Natural killer cell (primary cell): ENCODE measurements at regions not wholly inside any gene's neighbourhood (a gene's known extent, or its start where the extent isn't known, plus 50 kb on each side); places are given as distances from the start of the nearest gene placed in this dataset.

ENCODE experiments used
- ATAC-seq, 3 donors: fragments of 150-1000 bp in 2 of 3; fragments of 200-7000 bp in 1 of 3; cut with Tn5 transposase; 1 replicate in 1 of 3; 2 replicates in 2 of 3; pipeline ENCODE4 v1.10.0; 2021; ENCODE audit warnings: mild to moderate bottlenecking in 2 of 3, moderate library complexity in 2 of 3
- DNase-seq, 2 donors: peaks; one replicate each; pipeline versions ENCODE4 v3.0.0 to v3.0.0-alpha.2; 2013 to 2021; ENCODE audit warnings: mixed read lengths in 1 of 2
- H3K27ac ChIP-seq: one replicate; pipeline ENCODE4 v1.5.1; 2013; ENCODE audit warnings: mild to moderate bottlenecking, low read length
- H3K27me3 ChIP-seq: one replicate; pipeline ENCODE4 v1.6.1; 2013; ENCODE audit warnings: low read length; ENCODE audit not compliant: control insufficient read depth, insufficient read depth
- H3K36me3 ChIP-seq: one replicate; pipeline ENCODE4 v1.6.1; 2013; ENCODE audit warnings: low read length; ENCODE audit not compliant: control insufficient read depth, insufficient read depth
- H3K4me1 ChIP-seq: one replicate; pipeline ENCODE4 v1.6.1; 2013; ENCODE audit warnings: low read length; ENCODE audit not compliant: control insufficient read depth, insufficient read depth
- H3K4me3 ChIP-seq: one replicate; pipeline ENCODE4 v1.5.1; 2013; ENCODE audit warnings: low read length
- H3K9me3 ChIP-seq: one replicate; pipeline ENCODE4 v1.6.1; 2013; ENCODE audit warnings: low read length; ENCODE audit not compliant: control insufficient read depth, insufficient read depth
- H3K27ac Mint-ChIP-seq, 2 donors: one replicate each; pipeline ENCODE4 v1.8.0; 2022; ENCODE audit warnings: mild to moderate bottlenecking in 2 of 2, mixed read lengths in 2 of 2, moderate library complexity in 1 of 2
- H3K27me3 Mint-ChIP-seq, 2 donors: one replicate each; pipeline ENCODE4 v1.8.0; 2022; ENCODE audit warnings: low read depth in 2 of 2, mixed read lengths in 2 of 2
- H3K36me3 Mint-ChIP-seq: one replicate; pipeline ENCODE4 v1.8.0; 2022; ENCODE audit warnings: mixed read lengths
- H3K4me1 Mint-ChIP-seq, 2 donors: one replicate each; pipeline ENCODE4 v1.8.0; 2022; ENCODE audit warnings: mixed read lengths in 2 of 2
- H3K4me3 Mint-ChIP-seq: one replicate; pipeline ENCODE4 v1.8.0; 2022; ENCODE audit warnings: mild to moderate bottlenecking, moderate library complexity, mixed read lengths
- H3K9me3 Mint-ChIP-seq, 2 donors: one replicate each; pipeline ENCODE4 v1.8.0; 2022; ENCODE audit warnings: mixed read lengths in 2 of 2
- WGBS: methylation state at CpG from one replicate; pipeline ENCODE4 v1.1.7; 2013; ENCODE audit warnings: missing lambda C conversion rate; ENCODE audit not compliant: insufficient coverage; 5-methylcytosine and 5-hydroxymethylcytosine counted together
- intact Hi-C: fragments of 100-400 bp; cut with micrococcal nuclease; formaldehyde crosslinking; loops from one replicate; pipeline ENCODE4 v1.14.2; 2022
- TF ChIP-seq, protein P1 (sequence below): fragments of 200-600 bp; IDR thresholded peaks from one replicate; pipeline ENCODE4 v1.8.0; 2022; ENCODE audit warnings: antibody characterized with exemption

- Histone ChIP-seq H3K27me3 (no peaks in the 10 kb centered on the region), H3K9me3 (no peaks in the 10 kb centered on the region), H3K4me3 (no peak overlapping the region), H3K36me3 (no peaks in the 10 kb centered on the region), H3K4me1 (no peaks in the 10 kb centered on the region), H3K27ac (no peak overlapping the region)
- WGBS: 17% methylated on average over 1 of the region's 3 CpGs
- Mint-ChIP-seq H3K9me3 (peaks cover 6 to 13% of the 10 kb centered on the region in 2 donors), H3K36me3 (no peaks in the 10 kb centered on the region), H3K27ac (no peak overlapping the region), H3K4me3 (no peak overlapping the region), H3K27me3 (no peaks in the 10 kb centered on the region), H3K4me1 (no peaks in the 10 kb centered on the region)
- ATAC-seq (no peak), DNase-seq (no peak)
- TF ChIP-seq, protein P1, sequence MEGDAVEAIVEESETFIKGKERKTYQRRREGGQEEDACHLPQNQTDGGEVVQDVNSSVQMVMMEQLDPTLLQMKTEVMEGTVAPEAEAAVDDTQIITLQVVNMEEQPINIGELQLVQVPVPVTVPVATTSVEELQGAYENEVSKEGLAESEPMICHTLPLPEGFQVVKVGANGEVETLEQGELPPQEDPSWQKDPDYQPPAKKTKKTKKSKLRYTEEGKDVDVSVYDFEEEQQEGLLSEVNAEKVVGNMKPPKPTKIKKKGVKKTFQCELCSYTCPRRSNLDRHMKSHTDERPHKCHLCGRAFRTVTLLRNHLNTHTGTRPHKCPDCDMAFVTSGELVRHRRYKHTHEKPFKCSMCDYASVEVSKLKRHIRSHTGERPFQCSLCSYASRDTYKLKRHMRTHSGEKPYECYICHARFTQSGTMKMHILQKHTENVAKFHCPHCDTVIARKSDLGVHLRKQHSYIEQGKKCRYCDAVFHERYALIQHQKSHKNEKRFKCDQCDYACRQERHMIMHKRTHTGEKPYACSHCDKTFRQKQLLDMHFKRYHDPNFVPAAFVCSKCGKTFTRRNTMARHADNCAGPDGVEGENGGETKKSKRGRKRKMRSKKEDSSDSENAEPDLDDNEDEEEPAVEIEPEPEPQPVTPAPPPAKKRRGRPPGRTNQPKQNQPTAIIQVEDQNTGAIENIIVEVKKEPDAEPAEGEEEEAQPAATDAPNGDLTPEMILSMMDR: no peak
- intact Hi-C loops: no loop called here
These were observed 1157.3 kb downstream of the PLA2G4A start for GRCh38 chr1:187985897-187986654.

DNA sequence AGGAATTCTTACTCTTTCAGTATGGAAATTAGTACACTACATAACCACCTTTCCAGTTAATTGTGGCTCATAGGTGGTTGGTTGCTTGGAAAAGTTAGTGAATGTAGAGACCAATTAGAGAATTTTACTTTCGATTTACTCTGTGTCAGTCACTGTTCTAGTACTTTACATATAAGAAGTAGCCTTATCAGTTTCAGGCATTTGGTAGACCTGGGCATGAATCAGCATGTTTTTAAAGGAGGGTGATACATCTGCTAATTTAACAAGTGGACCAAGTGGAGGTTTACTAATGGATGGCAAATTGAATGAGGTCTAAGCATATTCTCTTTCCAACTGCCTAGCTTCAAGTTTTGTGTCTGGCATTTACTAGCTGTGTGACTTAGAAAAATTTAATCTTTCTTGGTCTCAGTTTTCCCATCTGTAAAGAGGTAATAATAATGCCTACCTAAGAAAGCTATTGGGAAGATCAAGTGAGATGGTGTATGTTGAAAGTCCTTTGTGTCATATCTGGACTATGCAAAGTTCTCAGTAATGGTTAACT, 1158.6 kb downstream of the PLA2G4A start:
- Mint-ChIP-seq H3K9me3 (peaks cover 6 to 9% of the 10 kb centered on the region in 2 donors), H3K4me1 (no peaks in the 10 kb centered on the region), H3K27me3 (no peaks in the 10 kb centered on the region), H3K4me3 (no peak overlapping the region), H3K36me3 (no peaks in the 10 kb centered on the region), H3K27ac (no peak overlapping the region)
- H3K4me1 ChIP-seq: no peaks in the 10 kb centered on the region
- ATAC-seq (no peak), DNase-seq (no peak)
- no peak overlapping the region for H3K27ac ChIP-seq
- intact Hi-C loops: no loop called here
- no CpG with 5 or more reads among the region's 1 CpG for WGBS
- TF ChIP-seq, protein P1: no peak
- no peak overlapping the region for H3K4me3 ChIP-seq
- no peaks in the 10 kb centered on the region for H3K9me3 ChIP-seq
- no peaks in the 10 kb centered on the region for H3K27me3 ChIP-seq
- H3K36me3 ChIP-seq: no peaks in the 10 kb centered on the region

- no peaks in the 10 kb centered on the region for H3K4me1 ChIP-seq
- Mint-ChIP-seq H3K4me1 (no peaks in the 10 kb centered on the region), H3K4me3 (no peak overlapping the region), H3K9me3 (peaks cover 4 to 6% of the 10 kb centered on the region in 2 donors), H3K27me3 (no peaks in the 10 kb centered on the region), H3K36me3 (peaks cover 7% of the 10 kb centered on the region), H3K27ac (no peak overlapping the region)
- no peak overlapping the region for H3K4me3 ChIP-seq
- ATAC-seq (no peak), DNase-seq (no peak)
- H3K36me3 ChIP-seq: no peaks in the 10 kb centered on the region
- no peak overlapping the region for H3K27ac ChIP-seq
- H3K27me3 ChIP-seq: no peaks in the 10 kb centered on the region
- intact Hi-C loops: no loop called here
- H3K9me3 ChIP-seq: no peaks in the 10 kb centered on the region
- TF ChIP-seq, protein P1: no peak
These were observed 1163.2 kb downstream of the PLA2G4A start for GRCh38 chr1:187991944-187992343.

GRCh38 chr1:187996780-187997179, 1168.0 kb downstream of the PLA2G4A start:
- intact Hi-C loops: no loop called here
- Mint-ChIP-seq H3K4me1 (no peaks in the 10 kb centered on the region), H3K27me3 (no peaks in the 10 kb centered on the region), H3K27ac (no peak overlapping the region), H3K9me3 (peaks cover 4 to 7% of the 10 kb centered on the region in 2 donors), H3K36me3 (peaks cover 7% of the 10 kb centered on the region), H3K4me3 (no peak overlapping the region)
- DNase-seq (no peak), ATAC-seq (no peak)
- Histone ChIP-seq H3K27ac (no peak overlapping the region), H3K27me3 (no peaks in the 10 kb centered on the region), H3K4me3 (no peak overlapping the region), H3K4me1 (no peaks in the 10 kb centered on the region), H3K9me3 (no peaks in the 10 kb centered on the region), H3K36me3 (no peaks in the 10 kb centered on the region)
- TF ChIP-seq, protein P1: no peak
